A673 (cell line): ENCODE measurements at regions not wholly inside any gene's neighbourhood (a gene's known extent, or its start where the extent isn't known, plus 50 kb on each side); places are given as distances from the start of the nearest gene placed in this dataset.

ENCODE experiments used
- EZH2 ChIP-seq: fragments of 200-600 bp; sonication (generic); IDR thresholded peaks from 2 replicates; pipeline ENCODE4 v1.6.1; 2017; ENCODE audit warnings: borderline replicate concordance, low read depth, mild to moderate bottlenecking, mixed read lengths, antibody characterized with exemption, low read length; ENCODE audit not compliant: poor library complexity, severe bottlenecking
- TF ChIP-seq, protein P1 (sequence below): fragments of 300-800, 200-600 bp; sonication (generic); conservative IDR thresholded peaks from 2 replicates; pipeline ENCODE4 v1.5.1; 2017; ENCODE audit warnings: low read depth, mild to moderate bottlenecking, antibody characterized with exemption, low read length, moderate library complexity, mixed read lengths

DNA sequence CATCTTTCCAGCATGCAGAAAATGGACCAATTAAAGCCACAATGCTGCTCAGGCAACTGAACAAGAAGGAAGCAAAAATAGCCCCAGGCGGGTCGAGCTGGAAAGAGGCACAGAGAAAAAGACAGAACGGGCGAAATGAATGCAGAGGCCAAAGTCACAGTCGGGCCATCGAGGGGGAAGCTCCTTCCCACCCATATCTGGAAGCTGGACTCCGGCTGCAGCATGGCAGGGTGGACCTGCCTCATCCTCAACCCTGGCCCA, 58.6 kb upstream of the PRDM11 start:
- TF ChIP-seq, protein P1, sequence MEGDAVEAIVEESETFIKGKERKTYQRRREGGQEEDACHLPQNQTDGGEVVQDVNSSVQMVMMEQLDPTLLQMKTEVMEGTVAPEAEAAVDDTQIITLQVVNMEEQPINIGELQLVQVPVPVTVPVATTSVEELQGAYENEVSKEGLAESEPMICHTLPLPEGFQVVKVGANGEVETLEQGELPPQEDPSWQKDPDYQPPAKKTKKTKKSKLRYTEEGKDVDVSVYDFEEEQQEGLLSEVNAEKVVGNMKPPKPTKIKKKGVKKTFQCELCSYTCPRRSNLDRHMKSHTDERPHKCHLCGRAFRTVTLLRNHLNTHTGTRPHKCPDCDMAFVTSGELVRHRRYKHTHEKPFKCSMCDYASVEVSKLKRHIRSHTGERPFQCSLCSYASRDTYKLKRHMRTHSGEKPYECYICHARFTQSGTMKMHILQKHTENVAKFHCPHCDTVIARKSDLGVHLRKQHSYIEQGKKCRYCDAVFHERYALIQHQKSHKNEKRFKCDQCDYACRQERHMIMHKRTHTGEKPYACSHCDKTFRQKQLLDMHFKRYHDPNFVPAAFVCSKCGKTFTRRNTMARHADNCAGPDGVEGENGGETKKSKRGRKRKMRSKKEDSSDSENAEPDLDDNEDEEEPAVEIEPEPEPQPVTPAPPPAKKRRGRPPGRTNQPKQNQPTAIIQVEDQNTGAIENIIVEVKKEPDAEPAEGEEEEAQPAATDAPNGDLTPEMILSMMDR = no peak
- TF ChIP-seq EZH2 = no peak
